Hepatocyte (in vitro differentiated cells): ENCODE measurements at regions not wholly inside any gene's neighbourhood (a gene's known extent, or its start where the extent isn't known, plus 50 kb on each side); places are given as distances from the start of the nearest gene placed in this dataset.
A peak's percentile ranks its signal among the peaks of the same experiment; 100 is the strongest.

ENCODE experiments used
- DNase-seq: peaks from one replicate; pipeline ENCODE4 v3.0.0-alpha.2; 2016; ENCODE audit warnings: low spot score
- H2AFZ ChIP-seq: fragments of 200-600 bp; sonication (generic); 2 replicates; pipeline ENCODE4 v1.6.0; 2016; ENCODE audit warnings: antibody characterized with exemption, mild to moderate bottlenecking
- H3K27ac ChIP-seq: fragments of 200-600 bp; sonication (generic); 2 replicates; pipeline ENCODE4 v1.5.1; 2016; ENCODE audit warnings: mild to moderate bottlenecking
- H3K27me3 ChIP-seq: fragments of 200-600 bp; sonication (generic); 2 replicates; pipeline ENCODE4 v1.6.1; 2016
- H3K36me3 ChIP-seq: fragments of 200-600 bp; sonication (generic); replicated peaks from 2 replicates; pipeline ENCODE4 v1.5.1; 2016; ENCODE audit warnings: low read depth; ENCODE audit not compliant: insufficient read depth
- H3K4me1 ChIP-seq: fragments of 200-600 bp; sonication (generic); 2 replicates; pipeline ENCODE4 v1.5.1; 2016; ENCODE audit warnings: mild to moderate bottlenecking, moderate library complexity; ENCODE audit not compliant: insufficient read depth
- H3K4me2 ChIP-seq: fragments of 200-600 bp; sonication (generic); 2 replicates; pipeline ENCODE4 v1.6.0; 2016
- H3K4me3 ChIP-seq: fragments of 200-600 bp; sonication (generic); 2 replicates; pipeline ENCODE4 v1.5.1; 2016; ENCODE audit warnings: mild to moderate bottlenecking
- H3K79me2 ChIP-seq: fragments of 200-600 bp; sonication (generic); 2 replicates; pipeline ENCODE4 v1.6.0; 2017; ENCODE audit warnings: mild to moderate bottlenecking
- H3K9me2 ChIP-seq: fragments of 200-600 bp; sonication (generic); replicated peaks from 2 replicates; pipeline ENCODE4 v1.6.0; 2017; ENCODE audit warnings: mild to moderate bottlenecking; ENCODE audit not compliant: insufficient read depth
- H3K9me3 ChIP-seq: fragments of 200-600 bp; sonication (generic); 2 replicates; pipeline ENCODE4 v1.5.1; 2016; ENCODE audit warnings: low read depth, mild to moderate bottlenecking
- H4K20me1 ChIP-seq: fragments of 200-600 bp; sonication (generic); 2 replicates; pipeline ENCODE4 v1.6.0; 2016; ENCODE audit warnings: mild to moderate bottlenecking; ENCODE audit not compliant: insufficient read depth, poor library complexity, severe bottlenecking
- CTCF ChIP-seq: fragments of 200-600 bp; sonication (generic); IDR thresholded peaks from 2 replicates; pipeline ENCODE4 v1.5.1; 2016; ENCODE audit warnings: antibody characterized with exemption, mild to moderate bottlenecking; ENCODE audit not compliant: poor library complexity
- EZH2 ChIP-seq: fragments of 200-600 bp; sonication (generic); IDR thresholded peaks from 2 replicates; pipeline ENCODE4 v1.6.1; 2016; ENCODE audit warnings: antibody characterized with exemption, mild to moderate bottlenecking, borderline replicate concordance
- EZH2phosphoT487 ChIP-seq: fragments of 200-600 bp; sonication (generic); IDR thresholded peaks from one replicate; pipeline ENCODE4 v1.6.1; 2018; ENCODE audit warnings: antibody characterized with exemption, mild to moderate bottlenecking, low read depth, moderate library complexity; ENCODE audit not compliant: unreplicated experiment, severe bottlenecking
- WGBS: methylation state at CpG from one replicate; pipeline ENCODE4 v1.1.6; 2016; ENCODE audit warnings: low lambda C conversion rate; ENCODE audit errors: missing lambda C conversion rate; 5-methylcytosine and 5-hydroxymethylcytosine counted together

DNA sequence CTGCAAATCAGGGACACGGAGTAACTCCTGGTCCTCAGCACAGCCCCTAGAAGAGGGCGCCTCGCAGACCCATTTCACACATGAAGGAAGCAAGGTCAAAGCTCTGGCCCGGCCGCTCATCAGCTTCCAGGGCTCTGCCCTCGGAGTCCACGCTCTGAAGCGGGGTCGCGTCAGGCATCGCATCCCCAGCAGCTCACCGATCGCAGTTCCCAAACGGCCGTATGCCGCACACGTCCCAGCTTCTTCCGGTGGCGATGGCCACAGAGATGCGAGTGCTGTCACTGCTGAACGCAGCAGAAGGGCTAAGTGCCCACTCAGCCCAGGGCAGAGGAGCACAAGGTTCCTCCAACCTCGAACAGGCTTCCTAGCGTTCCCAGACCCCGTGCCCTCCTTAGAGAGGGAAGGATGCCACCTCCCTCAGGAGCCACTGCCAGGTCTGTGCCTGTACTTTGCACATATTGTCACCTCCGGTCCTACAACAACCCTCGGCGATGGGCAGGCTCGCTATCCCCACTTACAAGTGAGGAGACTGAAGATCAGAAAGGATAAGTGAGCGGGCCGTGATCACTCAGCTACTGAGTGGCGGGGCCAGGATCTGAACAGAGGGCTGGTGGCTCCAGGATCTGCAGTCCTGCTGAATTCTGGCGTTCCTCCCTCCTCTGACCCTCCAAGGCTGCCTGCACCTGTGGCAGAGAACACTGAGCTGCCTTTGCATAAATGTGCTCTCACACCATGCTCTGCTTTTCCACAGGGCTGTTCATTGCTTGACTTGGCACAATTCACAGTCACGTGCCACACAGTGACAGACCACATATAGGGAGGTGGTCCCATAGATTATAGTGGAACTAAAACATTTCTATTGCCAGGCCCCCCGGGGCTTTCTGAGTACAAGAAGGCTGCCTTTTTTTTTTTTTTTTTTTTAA lies 71.4 kb downstream of the COPS8 start:
- Histone ChIP-seq H3K4me2 (no peak overlapping the region), H3K27me3 (no peaks in the 10 kb centered on the region), H3K36me3 (no peaks in the 10 kb centered on the region), H3K27ac (peak overlapping the region; percentile 72), H3K4me1 (peaks cover 12% of the 10 kb centered on the region), H3K79me2 (no peaks in the 10 kb centered on the region), H3K4me3 (no peak overlapping the region), H4K20me1 (no peaks in the 10 kb centered on the region), H3K9me3 (no peaks in the 10 kb centered on the region), H2AFZ (no peak overlapping the region), H3K9me2 (no peaks in the 10 kb centered on the region)
- no peak for DNase-seq
- no peak for TF ChIP-seq EZH2phosphoT487
- no peak for TF ChIP-seq CTCF
- TF ChIP-seq EZH2, result no peak
- 95% methylated on average over 34 of the region's 34 CpGs for WGBS

DNA sequence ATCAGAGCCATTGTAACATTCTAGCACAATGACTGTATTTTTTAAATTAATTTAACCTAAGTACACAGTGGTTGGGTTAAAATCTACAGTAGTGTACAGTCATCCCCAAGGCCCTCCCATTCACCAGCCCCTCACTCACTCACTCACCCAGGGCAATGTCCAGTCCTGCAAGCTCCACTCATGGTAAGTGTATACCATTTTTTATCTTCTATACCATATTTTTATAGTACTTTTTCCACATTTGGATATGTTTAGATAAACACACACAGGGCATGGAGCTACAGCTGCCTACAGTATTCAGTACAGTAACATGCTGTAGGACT lies 72.1 kb downstream of the COPS8 start:
- Histone ChIP-seq H3K4me2 (no peak overlapping the region), H3K9me2 (no peaks in the 10 kb centered on the region), H4K20me1 (no peaks in the 10 kb centered on the region), H2AFZ (no peak overlapping the region), H3K27me3 (no peaks in the 10 kb centered on the region), H3K79me2 (no peaks in the 10 kb centered on the region), H3K9me3 (no peaks in the 10 kb centered on the region), H3K4me1 (peaks cover 12% of the 10 kb centered on the region), H3K27ac (no peak overlapping the region), H3K4me3 (no peak overlapping the region), H3K36me3 (no peaks in the 10 kb centered on the region)
- TF ChIP-seq EZH2, result no peak
- TF ChIP-seq CTCF, result no peak
- TF ChIP-seq EZH2phosphoT487, result no peak
- no peak for DNase-seq

DNA sequence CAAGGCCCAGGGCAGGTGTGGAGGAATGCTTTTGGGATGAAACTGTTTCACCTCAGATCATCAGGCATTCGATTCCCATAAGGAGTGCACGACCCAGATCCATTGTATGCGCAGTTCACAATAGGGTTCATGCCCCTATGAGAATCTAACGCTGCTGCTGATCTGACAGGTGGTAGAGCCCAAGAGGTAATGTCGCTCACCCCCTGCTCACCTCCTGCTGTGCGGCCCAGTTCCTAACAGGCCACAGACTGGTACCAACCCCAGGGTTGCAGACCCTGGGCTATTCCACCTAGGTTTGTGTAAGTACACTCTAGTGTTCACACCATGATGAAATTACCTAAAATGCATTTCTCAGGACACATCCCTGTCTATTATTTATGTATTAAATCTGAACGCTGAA lies 72.5 kb downstream of the COPS8 start:
- Histone ChIP-seq H3K27ac (no peak overlapping the region), H3K9me2 (no peaks in the 10 kb centered on the region), H3K4me3 (no peak overlapping the region), H3K4me1 (peaks cover 12% of the 10 kb centered on the region), H3K4me2 (no peak overlapping the region), H3K9me3 (no peaks in the 10 kb centered on the region), H3K36me3 (no peaks in the 10 kb centered on the region), H4K20me1 (no peaks in the 10 kb centered on the region), H3K79me2 (no peaks in the 10 kb centered on the region), H3K27me3 (no peaks in the 10 kb centered on the region), H2AFZ (no peak overlapping the region)
- no peak for DNase-seq
- TF ChIP-seq EZH2 (no peak), CTCF (no peak), EZH2phosphoT487 (no peak)
- 96% methylated on average over 7 of the region's 7 CpGs for WGBS
